HG02678 (cell line): ENCODE measurements at regions not wholly inside any gene's neighbourhood (a gene's known extent, or its start where the extent isn't known, plus 50 kb on each side); places are given as distances from the start of the nearest gene placed in this dataset.

ENCODE experiments used
- ATAC-seq: cut with Tn5 transposase; IDR thresholded peaks from one replicate; pipeline ENCODE4 v1.9.1; 2021; ENCODE audit warnings: mild to moderate bottlenecking, moderate library complexity; ENCODE audit not compliant: unreplicated experiment

DNA sequence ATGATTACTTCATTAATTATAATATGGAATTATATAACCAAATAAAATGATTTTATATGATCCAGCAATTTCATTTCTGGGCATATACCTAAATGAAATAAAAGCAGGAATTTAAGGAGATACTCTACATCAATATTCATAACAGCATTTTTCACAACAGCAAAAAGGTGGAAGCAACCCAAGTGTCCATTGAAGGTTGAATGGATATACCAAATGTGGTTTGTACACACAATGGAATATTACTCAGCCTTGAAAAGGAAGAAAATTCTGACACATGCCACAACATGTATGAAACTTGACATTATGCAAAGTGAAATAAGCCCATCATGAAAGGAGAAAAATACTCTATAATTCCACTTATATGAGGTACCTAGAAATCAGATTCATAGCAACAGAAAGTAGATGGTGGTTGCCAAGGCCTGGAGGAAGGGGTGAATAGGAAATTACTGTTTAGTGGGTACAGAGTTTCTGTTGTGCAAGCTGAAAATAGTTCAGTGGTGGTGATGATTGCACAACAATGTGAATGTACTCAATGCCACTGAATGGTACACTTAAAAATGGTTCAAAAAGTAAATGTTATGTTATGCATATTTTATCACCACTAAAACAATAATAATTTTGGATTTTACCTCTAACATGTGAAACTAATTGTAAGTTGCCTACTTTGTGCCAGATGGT lies 471.5 kb downstream of the SPRY1 start:
- no peak for ATAC-seq

DNA sequence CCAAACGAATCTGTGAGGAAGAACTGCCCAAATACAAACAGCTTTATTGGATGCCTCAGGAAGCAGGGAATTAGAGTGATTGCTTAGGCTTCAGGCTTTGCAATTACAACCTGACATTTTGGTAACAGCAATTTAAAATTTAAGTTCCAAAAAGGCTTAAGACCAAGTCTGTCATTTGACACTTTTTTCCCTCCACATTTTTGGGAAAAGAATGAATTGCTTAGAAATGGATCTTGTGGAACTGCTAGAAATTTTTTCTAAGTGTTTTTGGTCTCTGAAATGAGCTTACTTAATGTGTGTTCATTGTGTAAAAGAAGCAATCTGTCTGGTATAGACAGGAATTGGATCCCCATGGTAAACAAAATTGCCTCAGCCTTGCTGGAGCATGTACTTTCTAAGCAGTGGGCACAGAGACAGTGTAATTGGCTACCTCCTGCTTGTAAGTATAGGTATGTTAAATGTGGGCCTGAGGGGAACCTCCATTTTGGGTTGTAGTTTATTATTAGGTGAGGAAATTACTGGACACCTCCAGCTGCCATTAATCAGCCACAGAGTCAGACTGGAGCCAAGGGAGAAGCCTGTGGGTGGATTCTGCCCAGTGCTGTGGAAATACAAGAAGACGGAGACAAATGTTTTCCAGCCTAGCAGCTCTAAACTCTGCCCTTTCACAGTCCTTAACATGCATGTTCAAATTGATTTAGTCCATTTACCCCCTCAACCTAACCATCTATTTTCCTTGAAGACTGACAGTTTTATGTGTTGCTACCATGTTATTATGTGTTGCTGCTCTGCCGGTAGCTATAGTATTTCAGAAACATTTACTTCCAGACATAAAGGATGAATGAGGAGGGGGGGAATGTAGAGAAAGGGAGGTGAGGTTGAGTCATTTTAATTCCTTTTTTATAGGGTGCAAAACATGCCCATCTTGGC lies 473.0 kb downstream of the SPRY1 start:
- no peak for ATAC-seq

DNA sequence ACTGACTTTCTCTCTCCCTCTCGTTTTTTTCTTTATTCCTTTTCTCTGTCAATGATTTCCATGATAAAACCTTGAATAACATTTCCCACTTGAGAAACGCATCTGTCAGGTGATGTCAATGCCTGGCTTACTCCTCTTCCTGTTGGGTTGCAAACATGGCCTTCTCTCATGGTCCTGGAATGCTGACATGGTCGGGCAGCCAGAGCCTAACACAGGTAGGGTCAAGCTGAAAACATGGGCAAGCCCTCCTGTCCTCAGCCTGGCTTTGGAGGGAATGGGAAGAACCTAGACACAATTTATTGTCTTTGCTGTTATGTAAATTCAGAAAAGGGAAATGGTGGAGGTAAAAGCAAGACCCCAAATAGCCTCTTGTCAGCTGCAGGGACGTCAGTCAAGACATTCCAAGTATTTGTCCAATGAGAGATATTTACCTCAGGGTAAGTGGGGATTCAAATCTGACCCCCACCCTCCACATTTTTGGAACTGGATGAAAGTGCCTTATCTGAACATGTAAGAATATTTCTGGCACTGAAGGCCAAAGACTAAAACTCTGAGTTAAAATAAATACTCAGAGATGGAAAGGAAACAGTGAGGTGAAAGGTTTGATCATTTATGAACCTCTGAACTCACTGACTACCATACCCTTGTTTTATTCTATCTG lies 473.8 kb downstream of the SPRY1 start:
- no peak for ATAC-seq

DNA sequence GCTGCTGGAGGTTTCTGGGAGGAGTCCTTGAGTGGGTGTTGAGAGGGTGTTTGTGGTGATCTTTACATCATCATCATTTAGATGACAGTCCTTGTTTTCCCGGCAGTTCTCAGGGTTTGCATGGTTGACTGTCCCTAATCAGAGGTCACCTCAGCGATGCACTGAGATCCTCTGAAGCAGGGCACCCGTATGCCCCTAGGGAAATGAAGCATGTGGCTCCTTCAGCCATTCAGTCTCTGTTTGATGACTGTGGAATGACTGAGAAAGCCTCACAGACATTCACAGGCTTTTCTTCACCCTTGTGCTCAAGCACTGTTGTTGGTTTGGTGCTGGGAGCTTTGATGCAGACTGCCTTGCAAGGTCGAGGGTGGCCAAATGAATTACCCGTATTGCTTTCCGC lies 474.7 kb downstream of the SPRY1 start:
- no peak for ATAC-seq

DNA sequence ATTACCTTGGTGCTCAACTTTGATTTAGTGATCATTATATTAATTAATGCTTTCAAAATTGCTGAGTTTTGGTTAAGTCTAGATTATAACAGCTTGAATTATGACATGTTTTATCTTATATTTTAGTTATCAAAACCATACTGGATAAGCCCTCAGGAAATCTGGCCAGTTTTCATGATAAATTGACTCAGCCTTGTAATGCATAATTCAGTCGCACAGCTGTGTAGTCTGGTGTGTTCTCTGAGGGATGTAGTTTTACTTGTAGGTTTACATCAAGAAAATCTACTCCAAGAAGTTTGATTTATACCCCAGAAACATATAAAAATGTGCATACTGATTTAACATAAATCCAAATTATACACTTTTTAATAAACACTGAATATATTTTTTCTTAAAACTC lies 477.5 kb downstream of the SPRY1 start:
- no peak for ATAC-seq

DNA sequence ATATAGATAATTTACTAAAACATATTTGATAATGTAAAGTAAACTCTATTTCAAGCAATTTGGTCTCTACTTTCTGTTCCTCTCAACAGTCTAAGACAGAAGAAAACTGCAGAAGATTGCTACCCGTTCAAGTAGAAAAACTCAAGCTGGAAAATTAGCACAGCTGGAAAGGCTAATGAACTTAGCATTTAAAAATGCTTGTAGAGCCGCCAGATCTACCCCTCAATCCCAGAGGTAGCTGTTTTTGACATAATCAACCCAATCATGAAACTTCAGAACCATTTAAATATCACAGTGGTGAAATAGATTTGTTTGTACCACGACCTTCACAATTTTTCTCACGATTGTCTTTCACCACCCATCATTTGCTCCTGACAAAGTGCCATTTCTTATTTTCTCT lies 479.5 kb downstream of the SPRY1 start:
- no peak for ATAC-seq

DNA sequence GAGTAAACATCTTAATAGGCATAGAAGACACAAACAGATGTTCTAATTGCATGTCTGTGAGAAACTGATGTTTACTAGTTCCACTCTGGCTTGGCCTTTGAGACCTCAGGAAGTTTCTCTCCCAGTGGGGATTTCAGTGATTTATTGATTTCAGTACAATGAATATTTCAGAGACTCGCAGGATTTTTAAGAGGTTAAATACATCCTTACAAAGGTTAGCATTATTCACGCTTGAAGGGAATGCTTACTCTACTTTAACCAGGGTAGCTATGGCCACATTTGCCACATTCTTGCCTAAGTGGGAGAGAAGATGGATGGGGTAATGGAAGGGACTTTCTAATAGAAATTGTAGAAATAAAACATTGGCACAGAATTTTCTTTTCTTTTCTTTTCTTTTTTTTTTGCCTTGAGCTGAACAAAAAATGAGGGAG lies 480.1 kb downstream of the SPRY1 start:
- ATAC-seq = no peak

DNA sequence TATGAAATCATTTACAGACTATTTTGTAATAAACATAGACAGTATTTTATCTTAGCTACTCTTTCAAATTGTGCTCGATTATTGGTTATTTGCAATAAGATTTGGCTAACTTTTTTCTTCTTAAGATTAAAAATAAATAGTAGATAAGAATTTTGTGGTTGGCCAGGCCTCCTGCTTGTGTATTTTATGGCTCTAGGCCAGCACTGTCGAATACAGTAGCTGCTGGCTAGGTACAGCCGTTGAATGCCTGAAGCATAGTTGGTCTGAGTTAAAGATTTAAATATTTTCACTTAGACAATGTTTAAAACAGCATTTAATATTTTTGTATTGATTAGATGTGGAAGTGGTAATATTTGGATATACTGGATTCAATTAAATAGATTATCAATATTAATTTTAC lies 481.0 kb downstream of the SPRY1 start:
- ATAC-seq = no peak

DNA sequence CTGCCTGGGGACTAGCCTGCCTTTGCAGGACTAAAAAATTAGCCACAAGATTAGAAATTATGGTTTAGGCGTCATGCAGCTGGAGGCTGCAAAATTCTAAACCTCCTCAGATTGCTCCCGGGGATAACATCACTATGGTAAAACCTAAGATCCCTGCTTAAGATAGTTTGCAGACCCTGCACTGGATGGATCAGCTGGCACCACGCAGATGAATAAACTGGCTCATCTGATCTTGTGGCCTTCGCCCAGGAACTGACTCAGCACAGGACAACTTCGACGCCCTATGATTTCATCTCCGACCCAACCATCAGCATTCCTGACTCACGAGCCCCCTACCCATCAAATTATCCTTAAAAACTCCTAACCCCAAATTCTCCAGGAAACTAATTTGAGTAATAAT lies 482.4 kb downstream of the SPRY1 start:
- ATAC-seq = no peak

DNA sequence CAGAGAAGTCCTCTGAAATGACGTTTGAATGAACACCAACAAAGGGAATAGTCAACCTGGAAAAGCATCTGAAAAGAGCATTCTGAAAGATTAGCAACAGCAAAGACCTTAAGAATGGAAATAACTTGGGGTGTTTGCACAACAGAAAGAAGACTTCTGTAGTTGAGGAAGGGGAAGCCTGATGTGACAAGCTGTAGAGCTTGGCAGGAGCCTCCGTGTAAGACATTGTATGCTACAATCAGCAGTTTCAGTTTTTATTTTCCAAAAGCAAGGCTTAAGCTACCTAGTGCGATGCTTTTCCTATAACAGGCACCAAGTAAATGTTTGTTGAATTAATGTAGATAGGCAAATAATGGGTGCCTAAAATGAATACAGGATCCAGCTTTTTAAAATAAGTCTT lies 484.0 kb downstream of the SPRY1 start:
- no peak for ATAC-seq

DNA sequence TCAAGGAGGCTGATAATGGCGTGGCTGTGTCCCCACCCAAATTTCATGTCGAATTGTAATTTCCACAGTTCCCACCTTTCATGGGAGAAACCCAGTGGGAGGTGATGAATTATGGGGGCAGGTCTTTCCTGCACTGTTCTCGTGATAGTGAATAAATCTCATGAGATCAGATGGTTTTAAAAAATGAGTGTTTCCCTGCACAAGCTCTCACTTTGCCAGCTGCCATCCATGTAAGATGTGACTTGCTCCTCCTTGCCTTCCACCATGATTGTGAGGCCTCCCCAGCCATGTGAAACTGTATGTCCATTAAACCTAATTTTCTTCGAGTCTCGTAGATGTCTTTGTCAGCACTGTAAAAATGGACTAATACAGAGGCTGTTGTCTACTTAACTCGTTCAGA lies 488.3 kb downstream of the SPRY1 start:
- no peak for ATAC-seq

DNA sequence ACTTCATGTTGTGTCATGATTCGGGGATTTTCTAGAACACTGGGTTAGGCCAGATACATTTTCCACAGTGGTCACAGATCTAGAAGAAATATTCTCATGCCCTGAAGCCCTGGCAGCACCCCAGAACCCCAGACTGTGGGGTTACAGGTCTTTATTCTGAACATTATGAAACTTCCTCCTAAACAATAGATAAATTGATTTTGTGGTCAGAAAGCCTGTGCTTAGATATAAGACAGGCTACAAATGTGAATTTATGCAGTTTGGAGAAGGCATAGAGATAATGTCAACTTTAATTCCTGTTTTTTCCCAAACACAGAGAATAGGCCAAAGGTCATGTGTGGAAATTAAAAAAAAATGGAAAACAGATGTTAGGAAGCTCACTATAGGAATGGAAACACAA lies 492.9 kb downstream of the SPRY1 start:
- ATAC-seq = no peak

DNA sequence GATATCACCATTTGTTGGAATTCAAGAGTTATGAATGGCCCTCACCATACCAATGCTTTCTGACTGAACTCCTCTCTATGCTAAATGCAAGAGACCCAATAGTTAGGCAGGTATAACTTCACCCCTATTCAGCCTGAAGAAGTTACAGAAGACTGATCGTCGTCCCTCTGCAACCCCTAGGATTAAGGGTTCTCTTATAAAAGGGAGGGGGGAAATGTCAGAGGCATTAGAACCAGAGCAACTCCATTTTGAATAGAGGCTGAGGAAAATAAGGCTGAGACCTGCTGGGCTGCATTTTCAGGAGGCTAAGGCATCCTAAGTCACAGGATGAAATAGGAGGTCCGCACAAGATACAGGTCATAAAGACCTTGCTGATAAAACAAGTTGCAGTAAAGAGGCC lies 494.3 kb downstream of the SPRY1 start:
- no peak for ATAC-seq

DNA sequence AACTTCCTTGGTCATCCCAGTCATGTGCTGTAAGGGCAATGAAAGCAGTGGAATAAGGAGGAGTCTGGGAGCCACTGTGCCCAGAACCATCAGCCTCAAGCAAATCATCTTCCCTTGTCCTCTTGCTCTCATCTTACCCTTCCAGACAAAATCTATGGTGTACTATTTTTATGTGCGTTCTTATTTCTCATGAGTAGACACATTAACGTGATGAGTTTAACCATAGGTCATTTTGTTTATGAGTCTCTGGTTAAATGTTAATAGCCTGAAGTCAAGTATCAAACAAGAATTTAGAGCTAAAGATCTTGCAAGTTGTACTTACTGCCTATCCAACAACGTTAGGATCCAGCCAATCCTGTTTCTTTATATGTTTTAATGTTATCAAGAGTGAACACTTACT lies 495.3 kb downstream of the SPRY1 start:
- ATAC-seq = no peak

DNA sequence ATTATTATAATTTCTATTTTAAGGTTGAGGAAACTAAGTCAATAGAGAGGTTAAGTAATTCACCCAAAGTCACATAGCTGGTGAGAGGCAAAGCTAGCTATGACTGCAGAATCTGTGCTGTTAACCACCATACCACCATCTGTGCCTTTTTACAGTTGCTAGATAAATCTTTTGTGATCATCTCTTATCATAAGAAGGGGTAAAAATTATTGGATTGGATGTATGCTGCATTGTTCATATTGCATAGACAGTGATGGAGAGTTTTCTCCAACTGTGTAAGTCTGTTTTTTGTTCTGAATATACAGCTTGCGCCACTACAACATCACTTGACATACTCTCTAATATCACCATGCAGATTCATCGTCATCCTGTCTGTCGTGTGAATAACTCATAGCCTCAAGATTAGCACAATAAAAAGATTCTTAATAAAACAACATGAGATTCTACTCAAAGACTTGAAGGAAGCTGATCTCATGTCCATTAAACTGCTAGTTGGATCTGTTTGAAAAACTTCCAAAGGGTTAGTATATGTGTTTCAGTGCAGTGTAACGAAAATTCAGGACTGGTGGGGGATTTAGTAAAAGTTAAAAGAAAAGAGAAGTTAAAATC lies 495.9 kb downstream of the SPRY1 start:
- no peak for ATAC-seq

DNA sequence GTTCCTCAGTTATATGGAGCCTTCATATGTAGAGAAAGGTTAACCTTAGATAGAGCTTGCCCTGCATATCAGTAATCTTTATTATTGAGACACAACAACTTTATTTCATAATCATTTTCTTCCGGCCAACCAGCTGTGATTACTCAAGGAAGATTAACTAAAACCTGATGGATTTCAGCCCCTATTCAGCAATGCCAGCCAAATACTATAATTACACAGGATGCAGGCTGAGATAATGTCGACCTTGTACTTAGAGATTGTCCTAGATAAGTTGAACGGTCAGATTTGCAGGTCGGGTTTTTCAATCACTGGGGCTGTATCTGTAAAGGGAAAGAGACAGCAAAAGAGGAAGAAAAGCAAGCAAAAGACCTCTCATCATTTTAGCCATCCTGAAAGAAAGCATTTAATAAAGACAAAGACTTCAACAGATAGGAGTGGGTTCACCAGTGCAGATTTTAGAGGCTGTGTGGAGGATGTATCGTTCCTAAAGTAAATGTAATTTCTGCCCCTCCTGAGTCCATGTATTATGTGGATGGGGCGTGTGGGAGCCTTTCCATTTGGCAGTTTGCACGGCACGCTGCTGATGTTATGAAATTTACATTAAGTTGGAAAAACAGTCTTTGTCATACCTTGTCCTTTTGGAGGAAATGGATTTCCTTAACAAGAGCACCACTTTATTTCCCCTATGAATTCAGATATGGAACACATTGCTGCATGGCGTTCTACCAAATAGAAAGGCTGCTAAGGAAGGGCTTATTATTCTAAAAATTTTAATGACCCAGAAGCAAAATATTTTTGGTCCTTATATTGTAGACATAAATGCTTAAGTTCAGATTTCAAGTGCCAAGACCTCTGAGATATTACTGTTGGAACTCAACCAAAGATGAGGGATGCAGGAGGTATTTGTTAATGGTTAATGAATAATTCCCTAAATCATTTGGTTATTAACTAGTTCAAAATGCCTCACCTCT lies 496.7 kb downstream of the SPRY1 start:
- ATAC-seq = no peak

DNA sequence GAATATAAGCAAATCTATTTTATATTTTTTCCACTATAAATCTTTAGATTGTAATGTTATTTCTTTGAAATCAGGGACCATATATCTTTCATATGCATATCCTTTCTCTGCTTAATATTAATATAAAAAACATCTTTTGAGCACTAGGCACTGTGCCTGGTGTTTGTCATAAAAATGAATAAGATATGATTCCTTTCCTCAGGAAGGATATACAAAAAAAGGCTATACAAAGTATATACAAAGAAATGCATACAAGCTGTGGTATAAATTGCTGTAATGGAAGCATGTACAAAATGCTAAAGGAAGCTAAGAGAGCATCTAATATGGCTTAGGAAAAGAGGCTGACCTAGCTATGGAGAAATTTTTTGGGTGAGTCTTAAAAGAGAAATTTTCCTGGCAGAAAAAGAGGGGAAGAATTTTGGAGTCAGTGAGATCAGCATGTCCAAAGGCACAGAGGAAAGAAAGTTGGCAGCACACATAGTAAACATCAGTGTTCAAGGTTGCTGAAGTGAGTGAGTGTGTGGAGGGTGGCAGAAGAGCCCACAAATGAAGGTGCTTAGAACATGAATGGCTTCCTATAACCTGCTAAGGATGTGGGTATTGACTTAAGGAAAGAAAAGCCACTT lies 500.0 kb downstream of the SPRY1 start:
- ATAC-seq = no peak

DNA sequence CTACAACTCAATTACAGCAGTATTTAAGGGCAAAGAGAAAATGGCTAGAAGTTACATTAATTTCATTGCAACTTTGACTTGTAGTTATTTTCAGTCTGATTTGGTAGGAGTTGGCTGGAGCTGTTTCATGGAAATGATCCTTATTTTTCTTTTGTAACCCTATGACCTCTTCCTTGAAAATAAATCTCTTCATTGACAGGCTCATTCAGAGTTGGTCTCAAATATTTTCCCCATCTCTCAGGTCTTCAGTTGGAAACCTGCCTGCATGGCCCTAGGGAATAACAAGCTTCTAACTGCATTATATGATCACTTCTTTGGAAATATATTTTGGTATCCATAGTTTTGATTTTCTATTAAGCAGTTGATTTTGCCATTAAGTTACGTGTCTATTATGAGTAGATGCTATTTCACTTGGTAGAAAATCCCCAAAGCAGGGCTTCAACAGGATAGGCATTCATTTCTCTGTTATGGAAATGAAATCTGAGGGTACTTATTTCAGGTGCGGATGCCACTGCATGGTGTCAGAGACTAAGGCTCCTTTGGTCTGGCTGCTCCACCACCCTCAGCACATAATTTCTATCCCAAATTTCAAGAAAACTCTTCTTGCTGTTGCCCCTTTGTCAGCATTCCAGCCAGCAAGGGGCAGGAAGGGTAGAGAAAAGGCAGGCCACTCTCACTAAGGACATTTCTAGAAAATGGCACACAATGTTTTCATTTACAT lies 502.5 kb downstream of the SPRY1 start:
- no peak for ATAC-seq

DNA sequence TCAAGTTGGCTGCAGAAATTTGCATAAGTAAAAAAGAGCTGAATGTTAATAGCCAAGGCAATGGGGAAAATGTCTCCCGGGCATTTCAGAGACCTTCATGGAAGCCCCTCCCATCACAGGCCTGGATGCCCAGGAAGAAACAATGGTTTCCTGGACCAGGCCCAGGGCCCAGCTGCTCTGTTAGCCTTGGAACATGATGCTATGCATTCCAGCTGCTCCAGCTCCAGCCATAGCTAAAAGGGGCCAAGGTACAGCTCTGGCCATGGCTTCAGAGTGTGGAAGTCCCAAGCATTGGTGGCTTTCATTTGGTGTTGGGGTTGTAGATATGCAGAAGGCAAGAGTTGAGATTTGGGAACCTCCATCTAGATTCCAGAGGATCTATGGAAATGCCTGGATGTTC lies 508.3 kb downstream of the SPRY1 start:
- ATAC-seq = no peak
